Kidney epithelial cell (primary cell): ENCODE measurements at regions not wholly inside any gene's neighbourhood (a gene's known extent, or its start where the extent isn't known, plus 50 kb on each side); places are given as distances from the start of the nearest gene placed in this dataset.

Experiments used
- DNase-seq: peaks from one replicate; pipeline ENCODE4 v3.0.0-alpha.2; 2010; ENCODE audit warnings: low read depth
- H3K27me3 ChIP-seq: 2 replicates; pipeline ENCODE4 v1.6.0; 2011; ENCODE audit warnings: low read length; ENCODE audit not compliant: control insufficient read depth, insufficient read depth
- H3K36me3 ChIP-seq: 2 replicates; pipeline ENCODE4 v1.5.1; 2011; ENCODE audit warnings: low read length; ENCODE audit not compliant: control insufficient read depth, insufficient read depth
- H3K4me3 ChIP-seq: 2 replicates; pipeline ENCODE4 v1.5.1; 2011; ENCODE audit warnings: low read depth, mild to moderate bottlenecking, control low read depth, low read length
- CTCF ChIP-seq: IDR thresholded peaks from 2 replicates; pipeline ENCODE4 v1.5.1; 2011; ENCODE audit warnings: mild to moderate bottlenecking, moderate library complexity, low read length, control low read depth, inconsistent platforms; ENCODE audit not compliant: insufficient read depth, poor library complexity, severe bottlenecking

- Histone ChIP-seq H3K36me3 (no peaks in the 10 kb centered on the region), H3K27me3 (no peaks in the 10 kb centered on the region), H3K4me3 (no peak overlapping the region)
- DNase-seq: no peak
- TF ChIP-seq CTCF: no peak
Observed at GRCh38 chr3:132220986-132221385, 96.2 kb upstream of the ACP3 start.

- H3K36me3 ChIP-seq: no peaks in the 10 kb centered on the region
- no peak overlapping the region for H3K4me3 ChIP-seq
- no peaks in the 10 kb centered on the region for H3K27me3 ChIP-seq
- peak; percentile 81 for DNase-seq
- TF ChIP-seq CTCF: no peak
Observed at GRCh38 chr3:132222868-132223538, 94.2 kb upstream of the ACP3 start.

GRCh38 chr3:132225664-132226063 lies 91.5 kb upstream of the ACP3 start:
- peak; percentile 91 for DNase-seq
- Histone ChIP-seq H3K4me3 (no peak overlapping the region), H3K27me3 (no peaks in the 10 kb centered on the region)

GRCh38 chr3:132228923-132229322 lies 88.3 kb upstream of the ACP3 start:
- no peaks in the 10 kb centered on the region for H3K36me3 ChIP-seq
- H3K4me3 ChIP-seq: no peak overlapping the region
- H3K27me3 ChIP-seq: no peaks in the 10 kb centered on the region
- no peak for TF ChIP-seq CTCF
- no peak for DNase-seq

More at GRCh38 chr3:132225664-132226063, 91.5 kb upstream of the ACP3 start:
- no peaks in the 10 kb centered on the region for H3K36me3 ChIP-seq
- TF ChIP-seq CTCF: no peak

GRCh38 chr3:132229641-132230040 lies 87.6 kb upstream of the ACP3 start:
- H3K27me3 ChIP-seq: no peaks in the 10 kb centered on the region
- no peak for TF ChIP-seq CTCF
- no peak overlapping the region for H3K4me3 ChIP-seq
- no peak for DNase-seq
- no peaks in the 10 kb centered on the region for H3K36me3 ChIP-seq
